NCI-H2081 (cell line): ENCODE measurements at regions not wholly inside any gene's neighbourhood (a gene's known extent, or its start where the extent isn't known, plus 50 kb on each side); places are given as distances from the start of the nearest gene placed in this dataset.
"Not testable (repeated sequence)": the region's sequence is repeated elsewhere in the genome, so short reads cannot be mapped to it uniquely, and the experiment has no call there.

ENCODE experiments used
- DNase-seq, 2 experiments: peaks; one replicate each; lab custom pipeline; 2025; lab: John Stamatoyannopoulos, UW

DNA sequence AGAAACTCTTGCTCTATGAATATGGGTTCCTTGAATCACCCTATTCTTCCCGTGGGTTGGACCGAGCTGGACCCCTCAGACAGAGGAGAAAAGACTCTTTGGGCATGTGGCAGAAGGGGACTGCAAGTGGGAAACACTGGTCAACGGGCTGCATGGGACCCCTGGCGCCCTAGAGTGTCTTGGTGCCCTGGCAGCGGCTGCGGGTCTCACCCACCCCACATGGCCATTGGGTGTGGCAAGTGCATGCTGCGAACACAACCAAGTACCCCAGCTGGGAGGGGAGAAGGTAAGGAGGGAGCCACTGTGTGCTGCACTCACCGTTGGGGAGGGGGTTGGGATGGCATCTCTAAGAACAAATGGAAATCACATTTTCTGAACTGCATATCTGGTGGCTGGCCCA lies 438.8 kb upstream of the EYS start:
- no peak for DNase-seq

DNA sequence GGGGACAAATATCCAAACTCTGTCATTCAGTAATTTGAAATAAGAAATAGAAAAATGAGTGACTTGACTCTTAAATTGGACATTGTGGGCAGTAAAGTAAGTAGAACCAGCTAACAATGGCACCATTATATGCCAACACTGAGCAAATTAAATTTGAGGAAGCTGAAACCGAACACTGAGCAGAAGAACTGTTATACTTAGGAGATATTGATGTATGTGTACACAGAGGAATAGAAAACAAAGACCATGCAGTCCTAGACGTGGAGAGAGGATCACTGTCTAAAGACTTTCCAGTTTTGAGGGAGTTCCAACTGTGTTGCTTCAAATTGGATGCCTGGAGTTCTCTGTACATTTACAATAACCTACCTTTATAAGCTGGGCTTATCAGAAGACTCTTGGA lies 427.0 kb upstream of the EYS start:
- DNase-seq, result no peak

DNA sequence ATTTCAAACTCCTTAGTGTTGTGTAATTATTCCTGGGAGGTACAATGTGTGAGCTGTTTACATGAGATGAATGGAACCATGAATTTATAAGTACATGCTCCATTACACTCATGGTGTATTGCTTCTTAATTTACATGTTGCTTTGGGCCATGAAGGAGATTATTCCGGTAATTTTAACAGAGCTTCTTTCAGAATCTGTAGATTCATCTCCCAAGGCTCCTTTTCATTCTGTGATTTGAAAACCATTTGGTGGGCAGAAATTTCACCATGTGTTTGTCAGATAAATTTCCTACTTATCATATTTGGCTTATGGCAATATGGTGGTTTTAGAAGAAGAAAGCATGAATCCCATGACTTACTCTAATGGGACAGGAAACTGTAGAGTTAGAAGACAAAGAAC lies 421.6 kb upstream of the EYS start:
- DNase-seq, result peak in 1 of 2 experiments; percentile 54

DNA sequence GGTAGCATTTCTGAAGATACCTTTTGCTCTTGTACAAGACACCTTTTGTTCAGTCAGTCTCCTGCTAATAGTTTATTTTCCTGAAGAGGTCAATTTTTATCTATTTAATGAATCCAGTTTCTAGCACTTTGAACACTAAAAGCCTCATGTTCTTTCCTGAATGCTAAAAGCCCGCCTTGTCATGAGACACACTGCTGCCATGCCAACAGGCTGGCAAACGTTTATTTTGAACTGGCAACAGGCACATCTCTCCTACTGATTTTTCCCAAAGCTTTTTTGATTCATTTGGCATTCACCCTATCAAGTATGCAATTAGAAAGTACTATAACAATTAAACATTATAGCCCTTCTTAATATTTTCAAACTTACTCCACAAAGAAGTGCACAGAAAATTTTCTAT lies 421.2 kb upstream of the EYS start:
- peak; percentile 41 to 72 for DNase-seq

DNA sequence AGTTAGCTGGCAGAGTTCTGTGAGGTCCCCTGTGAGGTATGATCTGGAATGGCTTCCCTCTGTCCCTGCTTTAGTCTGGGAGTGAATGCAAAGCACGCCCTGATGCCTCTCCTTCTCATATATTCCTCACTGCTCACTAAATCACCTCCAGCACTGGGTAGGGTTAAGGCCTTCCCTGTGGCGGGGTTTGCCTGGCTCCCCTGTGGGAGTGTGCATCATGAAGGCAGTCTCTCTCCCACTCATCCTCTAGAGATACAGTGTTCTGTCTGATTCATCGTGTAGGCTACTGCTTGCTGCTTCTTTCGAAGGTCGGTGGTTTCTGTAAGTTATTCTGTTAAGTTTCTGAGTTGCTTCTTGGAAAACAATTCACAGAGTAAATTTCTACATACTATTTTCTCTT lies 420.0 kb upstream of the EYS start:
- DNase-seq, result no peak

DNA sequence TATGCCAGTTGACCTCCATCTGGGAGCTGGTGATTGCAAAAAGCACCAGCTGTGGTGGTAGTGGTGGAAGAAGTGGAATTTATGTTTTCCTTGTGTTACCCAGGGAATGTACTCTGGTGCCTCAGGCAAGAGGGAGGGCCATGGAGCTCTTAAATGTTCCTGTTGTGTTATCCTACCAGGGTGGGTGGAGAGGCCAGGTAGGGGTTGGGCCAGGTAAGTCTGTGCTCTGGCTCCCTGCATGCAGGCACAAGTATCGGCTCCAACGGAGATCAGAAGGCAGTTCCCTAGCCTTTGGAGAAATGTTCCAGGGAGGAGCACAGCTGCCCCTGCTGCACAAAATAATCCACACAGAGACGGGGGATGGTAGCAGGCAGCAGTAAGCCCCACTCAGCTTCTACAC lies 419.3 kb upstream of the EYS start:
- no peak for DNase-seq

DNA sequence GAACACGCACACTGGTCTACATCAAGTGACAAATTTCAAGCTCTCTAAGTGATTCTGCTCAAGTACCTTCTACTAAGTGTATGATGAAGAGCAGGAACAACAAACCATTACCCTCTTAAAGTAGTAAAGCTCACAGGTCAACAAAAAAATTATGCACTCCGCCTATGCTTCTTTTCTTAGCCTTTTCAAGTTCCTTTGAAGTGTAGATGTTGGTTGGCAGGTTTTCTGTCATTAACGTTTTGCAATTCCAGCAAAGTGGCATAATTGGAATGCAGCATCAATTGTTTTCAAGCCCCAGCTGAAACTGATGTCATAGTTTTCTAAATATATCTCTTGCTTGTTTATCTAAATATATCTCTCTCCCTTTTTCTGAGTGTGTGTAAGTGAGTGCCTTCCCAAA lies 396.9 kb upstream of the EYS start:
- DNase-seq, result no peak

DNA sequence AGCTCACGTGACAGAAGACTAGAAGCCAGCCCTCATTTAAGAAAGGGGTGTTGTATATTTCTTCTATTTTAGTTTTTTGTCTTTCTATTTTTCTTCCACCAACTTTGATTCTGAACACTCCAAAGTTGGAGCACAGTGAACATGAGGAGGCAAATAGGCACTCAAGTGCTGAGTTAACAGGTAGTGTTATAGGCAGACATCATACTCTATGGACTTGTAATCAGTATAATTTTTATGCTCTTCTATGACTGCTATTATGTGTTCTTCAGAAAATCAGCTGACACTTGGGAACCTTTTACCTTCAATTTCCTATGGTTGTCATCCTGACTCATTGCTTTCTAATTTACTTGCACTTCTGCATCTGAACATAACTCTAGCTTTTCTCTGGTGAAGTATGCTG lies 396.3 kb upstream of the EYS start:
- DNase-seq, result no peak

DNA sequence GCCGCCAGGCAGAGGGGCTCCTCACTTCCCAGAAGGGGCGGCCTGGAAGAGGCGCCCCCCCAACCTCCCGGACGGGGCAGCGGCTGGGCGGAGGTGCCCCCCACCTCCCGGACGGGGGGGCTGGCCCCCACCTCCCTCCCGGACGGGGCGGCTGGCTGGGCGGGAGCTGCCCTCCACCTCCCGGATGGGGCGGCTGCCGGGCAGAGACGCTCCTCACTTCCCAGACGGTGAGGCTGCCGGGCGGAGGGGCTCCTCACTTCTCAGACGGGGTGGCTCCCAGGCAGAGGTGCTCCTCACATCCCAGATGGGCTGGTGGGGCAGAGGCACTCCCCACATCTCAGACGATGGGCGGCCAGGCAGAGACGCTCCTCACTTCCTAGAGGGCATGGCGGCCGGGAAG lies 389.7 kb upstream of the EYS start:
- no peak for DNase-seq

DNA sequence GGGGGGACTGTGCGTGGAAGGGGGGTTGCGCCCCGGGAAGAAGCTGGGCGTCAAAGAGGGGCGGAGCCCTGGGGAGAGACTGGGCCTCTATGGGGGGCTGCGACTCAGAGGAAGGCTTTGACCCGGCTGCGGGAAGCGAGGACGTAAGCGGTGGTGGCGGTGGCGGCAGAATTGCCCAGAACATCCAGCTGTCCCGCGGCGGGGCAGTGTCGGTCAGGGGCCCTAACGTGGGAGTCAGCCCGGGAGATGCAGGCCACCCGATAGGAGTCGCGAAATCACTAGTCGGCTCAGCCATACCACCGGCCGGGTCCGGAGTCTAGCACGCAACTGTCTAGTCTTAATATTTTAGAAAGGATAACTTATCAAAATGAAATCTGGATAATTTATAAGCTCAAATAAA lies 387.6 kb upstream of the EYS start:
- DNase-seq, result no peak

DNA sequence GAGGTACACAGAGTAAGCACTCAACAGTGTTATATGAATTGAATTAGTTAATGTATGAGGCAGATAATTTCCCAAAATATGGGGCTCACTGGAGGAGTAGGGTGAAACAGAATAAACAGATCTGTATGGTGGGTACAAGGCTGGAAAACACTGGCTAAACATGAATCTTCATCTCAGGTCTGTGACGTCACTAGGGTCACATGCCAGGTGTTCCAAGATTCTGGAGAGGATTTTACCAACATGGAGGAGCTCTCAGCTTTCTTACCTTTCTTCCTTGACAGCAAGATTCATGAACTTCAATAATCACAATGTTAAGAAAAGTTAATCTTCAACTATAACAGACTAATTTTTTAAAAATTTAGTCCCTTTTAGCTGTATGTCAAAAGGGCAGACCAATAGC lies 385.3 kb upstream of the EYS start:
- not testable (repeated sequence) for DNase-seq

DNA sequence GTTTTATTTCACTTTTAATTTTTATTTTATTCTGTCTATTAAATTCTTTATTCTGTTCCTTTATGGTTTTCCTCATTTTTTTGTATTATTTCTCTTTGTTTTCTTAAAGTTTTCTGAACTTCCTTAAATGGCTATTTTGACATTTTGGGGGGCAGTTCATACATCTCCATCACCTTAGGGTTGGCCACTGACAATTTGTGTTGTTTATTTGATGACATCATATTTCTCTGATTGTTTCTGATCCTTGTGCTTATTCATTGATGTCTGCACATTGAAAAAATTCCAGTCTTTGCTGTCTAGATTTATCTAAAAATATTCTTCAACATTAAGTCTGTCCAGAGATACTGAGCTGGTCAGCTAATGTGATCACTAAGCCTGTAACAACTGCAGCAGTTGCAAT lies 379.5 kb upstream of the EYS start:
- DNase-seq, result no peak

DNA sequence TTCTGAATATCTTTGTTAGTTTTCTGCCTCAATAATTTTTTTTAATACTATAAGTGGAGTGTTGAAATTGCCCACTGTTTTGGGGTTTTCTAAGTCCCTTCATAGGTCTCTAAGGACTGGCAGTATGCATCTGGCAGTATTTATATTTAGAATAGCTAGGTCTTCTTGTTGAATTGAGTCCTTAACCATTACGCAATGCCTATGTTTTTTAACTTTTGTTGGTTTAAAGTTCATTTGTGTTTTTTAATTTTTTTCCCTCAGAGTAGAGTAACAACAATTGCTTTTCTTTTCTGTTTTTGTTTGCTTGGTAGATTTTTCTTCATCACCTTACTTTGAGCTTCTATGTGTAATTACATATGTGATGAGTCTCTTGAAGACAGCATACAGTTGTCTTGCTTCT lies 375.9 kb upstream of the EYS start:
- no peak for DNase-seq

DNA sequence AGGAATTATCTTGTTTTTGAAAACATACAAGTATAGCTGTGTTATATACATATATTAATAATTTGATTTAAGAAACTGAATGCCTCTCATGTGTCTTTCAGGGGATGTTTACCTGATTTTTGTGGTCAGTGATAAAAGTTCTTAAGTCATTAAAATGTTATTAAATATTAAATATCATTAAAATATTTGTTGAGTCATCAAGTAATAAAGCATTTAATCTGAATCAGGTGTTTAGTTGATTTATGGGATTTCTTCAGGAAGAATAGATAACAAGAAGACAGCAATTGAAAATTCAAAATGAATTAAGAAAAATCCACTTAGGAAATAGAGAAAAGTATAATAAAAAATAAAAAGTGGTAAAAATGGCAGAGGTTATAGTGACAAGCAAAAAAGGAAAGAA lies 361.9 kb upstream of the EYS start:
- no peak for DNase-seq

DNA sequence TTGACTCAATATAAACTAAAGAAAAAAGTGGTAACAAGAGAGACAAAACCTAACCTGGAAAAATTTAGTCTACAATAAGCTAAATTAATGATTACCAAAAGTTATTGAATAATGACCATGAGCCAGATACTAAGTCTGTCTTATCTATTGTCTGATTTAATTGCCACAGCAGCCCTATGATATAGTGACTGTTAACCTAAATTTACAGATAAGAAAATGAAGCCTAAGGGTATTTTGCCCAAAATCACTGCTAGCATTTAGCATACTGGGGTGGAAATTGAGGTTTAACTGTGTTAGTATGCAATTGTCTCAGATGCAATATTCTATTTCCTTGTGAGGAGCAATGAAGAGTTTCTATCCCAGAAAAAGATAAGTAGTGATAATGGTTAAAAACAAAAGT lies 361.0 kb upstream of the EYS start:
- no peak for DNase-seq

DNA sequence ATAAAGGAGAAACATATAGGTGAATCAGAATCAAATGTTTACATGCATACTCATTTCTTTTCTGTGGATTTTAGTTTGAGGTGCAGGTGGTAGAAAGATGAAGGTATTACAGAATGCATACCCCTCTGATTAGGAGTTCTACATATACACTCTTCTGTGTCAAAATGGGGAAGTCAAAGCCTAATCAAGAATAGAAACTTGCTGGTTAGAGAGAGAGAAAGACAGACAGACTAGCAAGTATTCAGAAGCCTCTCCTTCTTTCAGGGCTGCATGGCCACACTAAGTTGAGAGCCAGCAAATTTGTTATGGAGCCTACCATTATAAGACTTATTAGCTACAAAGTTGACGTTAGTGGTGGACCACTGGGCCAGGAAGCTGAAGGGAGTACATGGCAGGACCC lies 358.3 kb upstream of the EYS start:
- DNase-seq, result no peak

DNA sequence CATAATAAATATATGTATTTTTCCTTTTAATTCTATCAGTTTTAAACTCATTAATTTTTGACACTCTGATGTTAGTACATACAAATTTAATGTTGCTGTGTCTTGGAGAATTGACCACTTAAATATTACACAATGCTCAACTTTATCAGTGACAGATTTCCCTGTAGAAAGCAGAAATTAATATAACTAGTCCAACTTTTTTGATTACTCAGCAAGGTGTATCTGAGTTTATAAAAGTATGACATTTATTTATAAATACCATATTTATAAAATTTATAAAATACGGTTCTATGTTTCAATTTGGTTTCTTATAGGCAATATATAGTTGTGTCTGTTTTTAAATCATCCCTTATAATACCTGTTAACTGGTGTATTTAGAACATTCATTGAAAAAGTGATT lies 350.0 kb upstream of the EYS start:
- no peak for DNase-seq

DNA sequence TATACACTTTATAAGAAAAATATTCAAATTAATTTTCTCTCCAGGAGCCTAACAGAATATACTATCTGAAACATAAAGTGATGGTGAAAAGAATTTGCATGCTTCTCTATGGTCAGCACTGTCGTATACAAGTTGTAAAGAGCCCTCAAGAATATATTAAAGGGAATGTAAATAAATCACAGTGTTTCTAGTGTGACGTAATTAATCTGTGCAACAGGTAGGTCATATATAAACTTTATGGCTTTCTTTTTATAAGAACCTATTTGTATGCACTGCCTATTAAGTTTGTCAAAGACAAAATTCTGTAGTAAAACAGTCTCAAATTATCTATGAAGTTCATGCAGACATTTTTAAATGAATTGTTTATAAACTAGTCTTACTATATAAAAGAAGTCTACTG lies 347.9 kb upstream of the EYS start:
- no peak for DNase-seq

DNA sequence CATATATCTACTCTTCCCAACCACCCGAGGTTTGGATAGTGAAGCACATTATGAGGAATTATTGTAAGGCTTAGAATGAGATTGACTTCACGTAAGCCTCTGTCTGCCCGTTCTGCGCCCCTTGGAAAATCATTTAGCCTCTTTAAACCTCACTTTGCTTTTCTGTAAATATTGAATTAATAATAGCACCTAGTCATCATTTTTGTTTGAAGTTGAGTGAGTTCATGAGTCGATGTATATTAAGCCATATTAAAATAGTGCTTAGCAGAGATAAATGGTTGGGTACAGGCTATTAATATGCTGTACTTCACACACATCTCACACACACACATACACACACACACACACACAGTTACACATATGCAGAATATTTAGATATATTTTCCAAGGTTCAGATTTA lies 344.8 kb upstream of the EYS start:
- no peak for DNase-seq

DNA sequence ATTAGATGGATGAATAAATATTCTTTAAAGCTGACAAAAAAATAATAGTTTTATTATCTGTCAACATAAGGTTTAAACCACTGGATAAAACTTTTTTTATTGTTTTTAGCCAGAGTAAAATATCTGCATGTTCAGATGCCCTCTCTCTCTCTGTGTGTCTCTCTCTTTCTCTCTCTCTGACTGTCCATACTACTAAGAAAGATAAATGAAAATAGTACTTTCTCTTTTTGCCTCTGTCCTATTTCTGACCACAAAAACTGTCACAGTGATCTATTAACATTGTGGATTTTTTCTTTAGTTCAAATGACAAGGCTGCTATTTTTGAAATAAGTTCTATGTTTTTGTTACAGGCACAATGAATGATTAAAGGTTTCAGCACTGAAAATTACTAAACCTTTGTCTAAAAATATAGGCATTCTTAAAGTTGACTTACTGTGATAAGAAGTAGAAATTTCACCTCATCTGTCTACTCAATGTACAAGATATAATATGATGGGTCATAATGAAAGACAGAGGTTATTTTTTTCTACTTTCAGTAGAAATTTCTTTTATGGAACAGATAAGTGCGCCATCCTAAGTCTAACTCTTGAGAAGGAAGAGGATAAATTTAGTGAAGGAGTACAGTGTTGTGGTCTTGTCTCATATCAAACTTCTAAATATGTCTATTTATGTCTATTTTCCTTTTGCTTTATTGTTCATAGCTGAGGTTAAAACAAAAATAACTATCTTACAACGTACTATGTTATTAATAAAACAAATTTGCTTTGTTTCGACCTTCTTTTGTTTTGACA lies 341.9 kb upstream of the EYS start:
- DNase-seq, result no peak

DNA sequence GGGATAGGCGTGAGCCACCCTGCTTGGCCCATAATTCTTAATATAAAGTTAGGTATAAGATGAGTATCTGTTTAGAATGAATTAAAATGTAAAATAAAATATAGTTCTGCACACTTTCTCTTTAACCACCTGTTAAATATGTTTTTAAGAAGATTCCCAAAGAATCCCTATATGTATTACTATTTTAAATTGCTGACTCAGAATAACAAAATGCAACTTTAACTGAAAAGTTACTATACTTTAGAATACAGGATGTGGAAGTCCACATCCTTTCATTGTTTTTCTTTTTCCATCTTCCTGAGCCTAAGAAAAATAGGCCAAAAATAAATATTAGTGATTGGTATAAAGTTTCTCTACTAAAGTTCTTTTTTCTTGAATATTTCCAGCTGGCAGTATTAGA lies 325.6 kb upstream of the EYS start:
- no peak for DNase-seq

DNA sequence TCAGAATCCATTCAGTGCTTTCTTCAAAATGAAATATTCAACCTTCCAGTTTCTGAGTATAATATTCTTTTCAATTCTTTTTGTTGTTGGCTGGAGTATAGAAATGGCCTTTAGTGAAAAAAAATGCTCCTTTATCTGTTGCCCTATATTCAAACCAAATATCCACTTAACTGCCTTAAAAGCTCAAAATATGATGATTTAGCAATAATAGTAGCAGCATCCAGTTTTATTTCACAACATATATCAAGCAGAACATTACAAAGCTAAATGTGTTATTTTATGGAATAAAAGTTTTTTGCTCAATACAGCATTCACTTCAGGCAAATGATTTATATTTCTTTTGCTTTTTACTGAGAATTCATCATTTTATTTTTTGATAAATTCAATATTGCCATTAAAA lies 322.4 kb upstream of the EYS start:
- DNase-seq, result no peak

DNA sequence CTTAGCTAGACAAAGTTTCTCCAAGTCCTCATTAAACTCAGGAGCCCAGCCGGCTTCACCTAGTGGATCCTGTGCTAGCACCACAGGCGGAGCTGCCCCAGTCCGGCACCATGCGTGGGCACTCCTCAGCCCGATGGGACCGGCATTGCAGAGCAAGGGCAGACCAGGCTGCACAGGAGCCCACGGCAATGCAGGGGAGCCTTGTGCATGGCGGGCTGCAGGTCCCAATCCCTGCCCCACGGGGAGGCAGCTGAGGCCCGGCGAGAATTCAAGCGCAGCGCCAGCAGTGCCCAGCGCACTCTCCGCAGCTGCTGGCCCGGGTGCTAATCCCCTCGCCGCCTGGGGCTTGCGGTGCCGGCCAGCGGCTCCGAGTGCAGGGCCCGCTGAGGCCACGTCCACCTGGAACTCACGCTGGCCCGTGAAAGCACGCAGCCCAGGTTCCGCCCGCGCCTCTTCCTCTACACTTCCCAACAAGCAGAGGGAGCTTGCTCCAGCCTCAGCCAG lies 292.3 kb upstream of the EYS start:
- DNase-seq, result no peak

DNA sequence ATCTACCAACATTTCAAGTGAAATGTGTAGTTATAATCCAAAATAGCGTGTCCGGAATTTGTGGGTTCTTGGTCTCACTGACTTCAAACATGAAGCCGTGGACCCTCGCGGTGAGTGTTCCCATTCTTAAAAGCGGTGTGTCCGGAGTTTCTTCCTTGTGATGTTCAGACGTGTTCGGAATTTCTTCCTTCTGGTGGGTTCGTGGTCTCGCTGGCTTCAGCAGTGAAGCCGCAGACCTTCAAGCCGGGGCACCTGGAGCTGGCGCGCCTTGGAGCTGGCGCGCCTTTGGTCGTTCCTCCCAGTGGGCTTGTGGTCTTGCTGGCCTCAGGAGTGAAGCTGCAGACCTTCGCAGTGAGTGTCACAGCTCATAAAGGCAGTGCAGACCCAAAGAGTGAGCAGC lies 291.5 kb upstream of the EYS start:
- no peak for DNase-seq
